ENCODE measurements at regions not wholly inside any gene's neighbourhood (a gene's known extent, or its start where the extent isn't known, plus 50 kb on each side); places are given as distances from the start of the nearest gene placed in this dataset.

DNA sequence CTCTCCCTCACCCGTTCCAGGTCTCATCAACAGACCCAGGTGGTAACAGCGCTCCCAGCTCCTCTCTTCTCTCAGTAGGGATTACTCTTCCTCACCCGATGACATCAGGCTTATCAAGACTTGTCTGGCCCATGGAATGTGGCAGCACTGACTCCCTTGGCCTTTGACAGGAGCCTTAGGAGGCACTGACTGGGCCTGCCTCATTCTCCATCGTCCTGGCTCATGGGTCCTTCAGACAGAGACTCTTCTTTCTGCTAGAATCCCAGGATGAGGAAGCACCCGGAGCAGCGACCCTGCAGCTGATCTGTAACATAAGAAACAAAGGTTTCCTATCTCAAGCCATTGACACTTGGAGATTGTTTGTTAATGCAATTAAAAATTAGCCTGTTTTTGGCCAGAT, 1063.6 kb downstream of the TBC1D22A start:
- H3K27me3 ChIP-seq (ENCODE audit: insufficient read depth, poor library complexity, severe bottlenecking), result no peaks in the 10 kb centered on the region
- H3K4me3 ChIP-seq (replicated peaks; ENCODE audit: insufficient read depth, low read length), result no peak overlapping the region
- TF ChIP-seq GABPA (IDR thresholded peaks at IDR 0.05; ENCODE audit: low read depth) (no peak), SPI1 (IDR thresholded peaks at IDR 0.05; ENCODE audit: borderline replicate concordance, low read depth) (no peak), POLR2AphosphoS5 (IDR thresholded peaks at IDR 0.05; ENCODE audit: low read depth) (no peak)
- TF ChIP-seq, protein P1, sequence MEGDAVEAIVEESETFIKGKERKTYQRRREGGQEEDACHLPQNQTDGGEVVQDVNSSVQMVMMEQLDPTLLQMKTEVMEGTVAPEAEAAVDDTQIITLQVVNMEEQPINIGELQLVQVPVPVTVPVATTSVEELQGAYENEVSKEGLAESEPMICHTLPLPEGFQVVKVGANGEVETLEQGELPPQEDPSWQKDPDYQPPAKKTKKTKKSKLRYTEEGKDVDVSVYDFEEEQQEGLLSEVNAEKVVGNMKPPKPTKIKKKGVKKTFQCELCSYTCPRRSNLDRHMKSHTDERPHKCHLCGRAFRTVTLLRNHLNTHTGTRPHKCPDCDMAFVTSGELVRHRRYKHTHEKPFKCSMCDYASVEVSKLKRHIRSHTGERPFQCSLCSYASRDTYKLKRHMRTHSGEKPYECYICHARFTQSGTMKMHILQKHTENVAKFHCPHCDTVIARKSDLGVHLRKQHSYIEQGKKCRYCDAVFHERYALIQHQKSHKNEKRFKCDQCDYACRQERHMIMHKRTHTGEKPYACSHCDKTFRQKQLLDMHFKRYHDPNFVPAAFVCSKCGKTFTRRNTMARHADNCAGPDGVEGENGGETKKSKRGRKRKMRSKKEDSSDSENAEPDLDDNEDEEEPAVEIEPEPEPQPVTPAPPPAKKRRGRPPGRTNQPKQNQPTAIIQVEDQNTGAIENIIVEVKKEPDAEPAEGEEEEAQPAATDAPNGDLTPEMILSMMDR (IDR thresholded peaks at IDR 0.05; ENCODE audit: insufficient read depth, low read length), result no peak
- no peak for DNase-seq (ENCODE audit: low read depth in 1 of 2, low spot score in 1 of 2)
- H3K27ac ChIP-seq (replicated peaks), result no peak overlapping the region

DNA sequence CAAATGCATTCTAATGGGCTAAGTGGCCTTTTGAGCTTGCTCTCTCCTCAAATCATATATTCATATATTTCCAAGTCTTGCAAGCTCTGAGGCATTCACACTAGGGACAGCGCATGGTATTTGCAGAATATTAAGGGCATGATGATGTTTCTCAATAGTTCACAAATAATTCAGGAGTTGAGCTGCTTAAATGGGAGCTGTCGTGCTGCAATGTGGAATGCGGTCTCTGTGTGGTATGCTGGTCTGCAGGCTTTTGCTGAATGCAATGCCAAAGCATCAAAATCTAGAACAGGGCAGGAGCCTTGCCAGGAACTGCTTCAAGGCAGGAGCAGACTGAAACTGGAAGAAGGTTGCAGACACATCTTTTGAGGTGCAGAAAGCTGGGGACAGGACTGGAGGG, 1060.0 kb downstream of the TBC1D22A start:
- DNase-seq (ENCODE audit: low read depth in 1 of 2, low spot score in 1 of 2), result no peak
- no peaks in the 10 kb centered on the region for H3K27me3 ChIP-seq (ENCODE audit: insufficient read depth, poor library complexity, severe bottlenecking)
- TF ChIP-seq SPI1 (IDR thresholded peaks at IDR 0.05; ENCODE audit: borderline replicate concordance, low read depth) (no peak), GABPA (IDR thresholded peaks at IDR 0.05; ENCODE audit: low read depth) (no peak), REST (IDR thresholded peaks at IDR 0.05; ENCODE audit: insufficient replicate concordance, low read depth) (no peak), POLR2AphosphoS5 (IDR thresholded peaks at IDR 0.05; ENCODE audit: low read depth) (no peak)
- TF ChIP-seq, protein P1 (IDR thresholded peaks at IDR 0.05; ENCODE audit: insufficient read depth, low read length), result no peak
- no peak overlapping the region for H3K27ac ChIP-seq (replicated peaks)
- no peak overlapping the region for H3K4me3 ChIP-seq (replicated peaks; ENCODE audit: insufficient read depth, low read length)

DNA sequence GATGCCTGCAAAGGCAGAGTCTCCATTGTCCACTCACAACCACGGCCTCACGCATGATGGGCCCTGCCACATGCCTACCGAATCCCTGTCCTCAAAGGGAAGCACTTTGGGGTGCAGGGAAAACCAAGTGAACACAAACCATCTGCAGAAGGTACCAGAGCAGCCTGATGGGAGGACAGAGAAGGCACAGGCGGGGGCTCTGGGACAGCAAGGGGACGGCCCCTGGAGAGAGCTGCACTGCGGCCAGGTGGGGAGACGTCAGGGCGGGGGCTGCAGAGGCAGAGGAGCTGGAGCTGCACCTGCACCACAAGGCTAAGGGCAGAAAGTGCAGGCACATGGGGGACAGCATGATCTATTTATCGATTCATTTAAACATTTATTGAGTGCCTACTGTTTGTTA, 1056.0 kb downstream of the TBC1D22A start:
- no peak overlapping the region for H3K4me3 ChIP-seq (replicated peaks; ENCODE audit: insufficient read depth, low read length)
- H3K27ac ChIP-seq (replicated peaks), result no peak overlapping the region
- H3K27me3 ChIP-seq (ENCODE audit: insufficient read depth, poor library complexity, severe bottlenecking), result no peaks in the 10 kb centered on the region
- TF ChIP-seq, protein P1 (IDR thresholded peaks at IDR 0.05; ENCODE audit: insufficient read depth, low read length), result no peak
- TF ChIP-seq SPI1 (IDR thresholded peaks at IDR 0.05; ENCODE audit: borderline replicate concordance, low read depth), result no peak
- TF ChIP-seq POLR2AphosphoS5 (IDR thresholded peaks at IDR 0.05; ENCODE audit: low read depth), result no peak
- TF ChIP-seq REST (IDR thresholded peaks at IDR 0.05; ENCODE audit: insufficient replicate concordance, low read depth), result no peak
- no peak for TF ChIP-seq GABPA (IDR thresholded peaks at IDR 0.05; ENCODE audit: low read depth)
- DNase-seq (ENCODE audit: low read depth in 1 of 2, low spot score in 1 of 2), result no peak

- Histone ChIP-seq H3K4me3 (replicated peaks; ENCODE audit: insufficient read depth, low read length) (no peak overlapping the region), H3K27ac (replicated peaks) (no peak overlapping the region), H3K27me3 (ENCODE audit: insufficient read depth, poor library complexity, severe bottlenecking) (no peaks in the 10 kb centered on the region)
- no peak for DNase-seq (ENCODE audit: low read depth in 1 of 2, low spot score in 1 of 2)
- no peak for TF ChIP-seq SPI1 (IDR thresholded peaks at IDR 0.05; ENCODE audit: borderline replicate concordance, low read depth)
- no peak for TF ChIP-seq GABPA (IDR thresholded peaks at IDR 0.05; ENCODE audit: low read depth)
Observed at GRCh38 chr22:47817380-47817779, 1054.9 kb downstream of the TBC1D22A start.

All from HL-60 (cell line).